ENCODE measurements at regions not wholly inside any gene's neighbourhood (a gene's known extent, or its start where the extent isn't known, plus 50 kb on each side); places are given as distances from the start of the nearest gene placed in this dataset.

DNA sequence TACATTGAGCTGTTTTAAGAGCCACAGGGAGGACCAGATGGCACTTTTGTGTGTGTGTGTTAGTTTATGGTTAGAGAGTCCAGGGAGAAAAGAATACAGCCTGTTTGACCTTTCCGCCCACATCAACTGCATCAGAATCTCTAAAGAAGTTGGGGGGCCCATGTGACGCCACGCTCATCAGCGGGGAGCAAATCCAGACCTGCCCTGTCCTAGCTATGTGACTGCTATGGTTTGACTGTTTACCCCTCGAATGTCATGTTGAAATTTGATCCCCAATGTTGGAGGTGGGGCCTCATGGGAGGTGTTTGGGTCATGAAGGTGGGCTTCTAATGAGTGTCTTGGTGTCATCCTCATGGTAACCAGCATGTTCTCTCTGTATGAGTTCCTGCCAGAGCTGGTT is 128.0 kb downstream of the ADRA2A start:
- Histone ChIP-seq H3K4me1 (ENCODE audit: control insufficient read depth, insufficient read depth, low read length) (no peaks in the 10 kb centered on the region), H3K36me3 (ENCODE audit: control insufficient read depth in 2 of 2, insufficient read depth in 1 of 2, low read length in 2 of 2) (no peaks in the 10 kb centered on the region), H3K4me3 (ENCODE audit: low read depth, low read length) (no peak overlapping the region), H3K9me3 (ENCODE audit: control insufficient read depth, insufficient read depth, low read depth, low read length) (no peaks in the 10 kb centered on the region), H3K27ac (ENCODE audit: extremely low read depth, low read depth, low read length) (no peak overlapping the region)
- CTCF ChIA-PET, result no interaction called here
- POLR2A ChIA-PET, result no interaction called here
- TF ChIP-seq ZNF707 (tag by site-specific recombination; IDR thresholded peaks at IDR 0.05), result no peak
- no peak for TF ChIP-seq KLF7 (tag by site-specific recombination; IDR thresholded peaks at IDR 0.05; ENCODE audit: borderline replicate concordance)
- no peak for TF ChIP-seq ZNF23 (tag by site-specific recombination; IDR thresholded peaks at IDR 0.05; ENCODE audit: borderline replicate concordance)
- no peak for TF ChIP-seq HOXC10 (CRISPR knock-in tag; IDR thresholded peaks at IDR 0.05)
- no peak for TF ChIP-seq ZNF843 (tag by site-specific recombination; IDR thresholded peaks at IDR 0.05)
- TF ChIP-seq, protein P1, sequence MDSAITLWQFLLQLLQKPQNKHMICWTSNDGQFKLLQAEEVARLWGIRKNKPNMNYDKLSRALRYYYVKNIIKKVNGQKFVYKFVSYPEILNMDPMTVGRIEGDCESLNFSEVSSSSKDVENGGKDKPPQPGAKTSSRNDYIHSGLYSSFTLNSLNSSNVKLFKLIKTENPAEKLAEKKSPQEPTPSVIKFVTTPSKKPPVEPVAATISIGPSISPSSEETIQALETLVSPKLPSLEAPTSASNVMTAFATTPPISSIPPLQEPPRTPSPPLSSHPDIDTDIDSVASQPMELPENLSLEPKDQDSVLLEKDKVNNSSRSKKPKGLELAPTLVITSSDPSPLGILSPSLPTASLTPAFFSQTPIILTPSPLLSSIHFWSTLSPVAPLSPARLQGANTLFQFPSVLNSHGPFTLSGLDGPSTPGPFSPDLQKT (IDR thresholded peaks at IDR 0.05; ENCODE audit: borderline replicate concordance, low read depth, low read length), result no peak
- no peak for TF ChIP-seq ZNF701 (tag by site-specific recombination; IDR thresholded peaks at IDR 0.05)
- TF ChIP-seq, protein P2, sequence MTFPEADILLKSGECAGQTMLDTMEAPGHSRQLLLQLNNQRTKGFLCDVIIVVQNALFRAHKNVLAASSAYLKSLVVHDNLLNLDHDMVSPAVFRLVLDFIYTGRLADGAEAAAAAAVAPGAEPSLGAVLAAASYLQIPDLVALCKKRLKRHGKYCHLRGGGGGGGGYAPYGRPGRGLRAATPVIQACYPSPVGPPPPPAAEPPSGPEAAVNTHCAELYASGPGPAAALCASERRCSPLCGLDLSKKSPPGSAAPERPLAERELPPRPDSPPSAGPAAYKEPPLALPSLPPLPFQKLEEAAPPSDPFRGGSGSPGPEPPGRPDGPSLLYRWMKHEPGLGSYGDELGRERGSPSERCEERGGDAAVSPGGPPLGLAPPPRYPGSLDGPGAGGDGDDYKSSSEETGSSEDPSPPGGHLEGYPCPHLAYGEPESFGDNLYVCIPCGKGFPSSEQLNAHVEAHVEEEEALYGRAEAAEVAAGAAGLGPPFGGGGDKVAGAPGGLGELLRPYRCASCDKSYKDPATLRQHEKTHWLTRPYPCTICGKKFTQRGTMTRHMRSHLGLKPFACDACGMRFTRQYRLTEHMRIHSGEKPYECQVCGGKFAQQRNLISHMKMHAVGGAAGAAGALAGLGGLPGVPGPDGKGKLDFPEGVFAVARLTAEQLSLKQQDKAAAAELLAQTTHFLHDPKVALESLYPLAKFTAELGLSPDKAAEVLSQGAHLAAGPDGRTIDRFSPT (tag by site-specific recombination; IDR thresholded peaks at IDR 0.05), result no peak
- no peak for TF ChIP-seq GLIS1 (tag by site-specific recombination; IDR thresholded peaks at IDR 0.05)
- no peak for TF ChIP-seq ZNF514 (tag by site-specific recombination; IDR thresholded peaks at IDR 0.05)
- TF ChIP-seq ZNF211 (tag by site-specific recombination; IDR thresholded peaks at IDR 0.05; ENCODE audit: low read depth), result no peak
- no peak for TF ChIP-seq KLF8 (tag by site-specific recombination; IDR thresholded peaks at IDR 0.05)
- no peak for TF ChIP-seq ZIC2 (tag by site-specific recombination; IDR thresholded peaks at IDR 0.05)
- no peak for TF ChIP-seq ZNF19 (tag by site-specific recombination; IDR thresholded peaks at IDR 0.05; ENCODE audit: low read depth)
- TF ChIP-seq, protein P3, sequence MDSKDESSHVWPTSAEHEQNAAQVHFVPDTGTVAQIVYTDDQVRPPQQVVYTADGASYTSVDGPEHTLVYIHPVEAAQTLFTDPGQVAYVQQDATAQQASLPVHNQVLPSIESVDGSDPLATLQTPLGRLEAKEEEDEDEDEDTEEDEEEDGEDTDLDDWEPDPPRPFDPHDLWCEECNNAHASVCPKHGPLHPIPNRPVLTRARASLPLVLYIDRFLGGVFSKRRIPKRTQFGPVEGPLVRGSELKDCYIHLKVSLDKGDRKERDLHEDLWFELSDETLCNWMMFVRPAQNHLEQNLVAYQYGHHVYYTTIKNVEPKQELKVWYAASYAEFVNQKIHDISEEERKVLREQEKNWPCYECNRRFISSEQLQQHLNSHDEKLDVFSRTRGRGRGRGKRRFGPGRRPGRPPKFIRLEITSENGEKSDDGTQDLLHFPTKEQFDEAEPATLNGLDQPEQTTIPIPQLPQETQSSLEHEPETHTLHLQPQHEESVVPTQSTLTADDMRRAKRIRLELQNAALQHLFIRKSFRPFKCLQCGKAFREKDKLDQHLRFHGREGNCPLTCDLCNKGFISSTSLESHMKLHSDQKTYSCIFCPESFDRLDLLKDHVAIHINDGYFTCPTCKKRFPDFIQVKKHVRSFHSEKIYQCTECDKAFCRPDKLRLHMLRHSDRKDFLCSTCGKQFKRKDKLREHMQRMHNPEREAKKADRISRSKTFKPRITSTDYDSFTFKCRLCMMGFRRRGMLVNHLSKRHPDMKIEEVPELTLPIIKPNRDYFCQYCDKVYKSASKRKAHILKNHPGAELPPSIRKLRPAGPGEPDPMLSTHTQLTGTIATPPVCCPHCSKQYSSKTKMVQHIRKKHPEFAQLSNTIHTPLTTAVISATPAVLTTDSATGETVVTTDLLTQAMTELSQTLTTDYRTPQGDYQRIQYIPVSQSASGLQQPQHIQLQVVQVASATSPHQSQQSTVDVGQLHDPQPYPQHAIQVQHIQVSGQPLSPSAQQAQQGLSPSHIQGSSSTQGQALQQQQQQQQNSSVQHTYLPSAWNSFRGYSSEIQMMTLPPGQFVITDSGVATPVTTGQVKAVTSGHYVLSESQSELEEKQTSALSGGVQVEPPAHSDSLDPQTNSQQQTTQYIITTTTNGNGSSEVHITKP (tag by site-specific recombination; IDR thresholded peaks at IDR 0.05), result no peak
- no peak for TF ChIP-seq ZNF571 (tag by site-specific recombination; IDR thresholded peaks at IDR 0.05)
- no peak for TF ChIP-seq REPIN1 (tag by site-specific recombination; IDR thresholded peaks at IDR 0.05; ENCODE audit: low read depth)
- TF ChIP-seq ZNF677 (tag by site-specific recombination; IDR thresholded peaks at IDR 0.05), result no peak
- no peak for TF ChIP-seq ZNF433 (tag by site-specific recombination; IDR thresholded peaks at IDR 0.05; ENCODE audit: low read depth)

DNA sequence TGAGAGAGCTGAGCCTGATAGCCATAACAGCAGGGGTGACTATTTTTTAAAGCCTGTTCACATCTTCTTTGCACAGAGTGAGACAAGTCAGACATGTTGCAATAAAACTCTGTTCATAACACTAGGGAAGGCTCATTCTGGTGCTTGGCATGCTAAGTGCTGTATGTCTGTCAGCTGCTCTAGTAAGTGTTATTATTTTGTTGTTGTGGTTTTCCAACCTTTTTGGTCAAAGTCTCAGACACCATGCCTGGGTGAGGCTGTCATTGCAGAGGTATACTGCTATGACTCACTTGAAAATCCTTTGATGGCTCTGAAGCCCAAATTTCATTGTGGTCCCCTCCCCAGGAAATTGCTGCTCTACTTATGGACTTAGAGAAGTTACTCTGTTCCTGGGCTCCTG is 129.7 kb downstream of the ADRA2A start:
- no peak overlapping the region for H3K4me3 ChIP-seq (ENCODE audit: low read depth, low read length)
- no peaks in the 10 kb centered on the region for H3K36me3 ChIP-seq (ENCODE audit: control insufficient read depth in 2 of 2, insufficient read depth in 1 of 2, low read length in 2 of 2)
- ChIA-PET POLR2A (no interaction called here), CTCF (interaction anchor here (0.7 kb wide), 1 partner anchor 10 kb away, joined by 3 read pairs; no protein-coding TSS in a partner anchor)
- no peak overlapping the region for H3K27ac ChIP-seq (ENCODE audit: extremely low read depth, low read depth, low read length)
- no peaks in the 10 kb centered on the region for H3K9me3 ChIP-seq (ENCODE audit: control insufficient read depth, insufficient read depth, low read depth, low read length)
- H3K4me1 ChIP-seq (ENCODE audit: control insufficient read depth, insufficient read depth, low read length), result no peaks in the 10 kb centered on the region
- TF ChIP-seq SCRT1 (tag by site-specific recombination; IDR thresholded peaks at IDR 0.05; ENCODE audit: borderline replicate concordance) (no peak), ZNF555 (tag by site-specific recombination; conservative IDR thresholded peaks at IDR 0.05) (no peak), ZNF266 (tag by site-specific recombination; IDR thresholded peaks at IDR 0.05; ENCODE audit: low read depth) (no peak), ZNF211 (tag by site-specific recombination; IDR thresholded peaks at IDR 0.05; ENCODE audit: low read depth) (no peak), RBAK (tag by site-specific recombination; IDR thresholded peaks at IDR 0.05) (no peak), ZNF184 (tag by site-specific recombination; IDR thresholded peaks at IDR 0.05) (no peak), ZNF658 (tag by site-specific recombination; IDR thresholded peaks at IDR 0.05) (no peak)
- TF ChIP-seq, protein P4, sequence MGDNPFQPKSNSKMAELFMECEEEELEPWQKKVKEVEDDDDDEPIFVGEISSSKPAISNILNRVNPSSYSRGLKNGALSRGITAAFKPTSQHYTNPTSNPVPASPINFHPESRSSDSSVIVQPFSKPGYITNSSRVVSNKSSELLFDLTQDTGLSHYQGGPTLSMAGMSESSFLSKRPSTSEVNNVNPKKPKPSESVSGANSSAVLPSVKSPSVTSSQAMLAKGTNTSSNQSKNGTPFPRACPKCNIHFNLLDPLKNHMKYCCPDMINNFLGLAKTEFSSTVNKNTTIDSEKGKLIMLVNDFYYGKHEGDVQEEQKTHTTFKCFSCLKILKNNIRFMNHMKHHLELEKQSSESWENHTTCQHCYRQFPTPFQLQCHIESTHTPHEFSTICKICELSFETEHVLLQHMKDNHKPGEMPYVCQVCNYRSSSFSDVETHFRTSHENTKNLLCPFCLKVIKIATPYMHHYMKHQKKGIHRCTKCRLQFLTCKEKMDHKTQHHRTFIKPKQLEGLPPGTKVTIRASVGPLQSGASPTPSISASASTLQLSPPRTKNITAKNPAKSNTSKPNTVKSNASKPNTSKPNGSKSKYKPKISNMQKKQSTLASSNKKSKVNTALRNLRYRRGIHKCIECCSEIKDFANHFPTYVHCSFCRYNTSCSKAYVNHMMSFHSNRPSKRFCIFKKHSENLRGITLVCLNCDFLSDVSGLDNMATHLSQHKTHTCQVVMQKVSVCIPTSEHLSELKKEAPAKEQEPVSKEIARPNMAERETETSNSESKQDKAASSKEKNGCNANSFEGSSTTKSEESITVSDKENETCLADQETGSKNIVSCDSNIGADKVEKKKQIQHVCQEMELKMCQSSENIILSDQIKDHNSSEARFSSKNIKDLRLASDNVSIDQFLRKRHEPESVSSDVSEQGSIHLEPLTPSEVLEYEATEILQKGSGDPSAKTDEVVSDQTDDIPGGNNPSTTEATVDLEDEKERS (tag by site-specific recombination; IDR thresholded peaks at IDR 0.05), result no peak
- TF ChIP-seq, protein P1 (IDR thresholded peaks at IDR 0.05; ENCODE audit: borderline replicate concordance, low read depth, low read length), result no peak

All from HEK293 (cell line).